PFSK-1 (cell line): ENCODE measurements at regions not wholly inside any gene's neighbourhood (a gene's known extent, or its start where the extent isn't known, plus 50 kb on each side); places are given as distances from the start of the nearest gene placed in this dataset.

Source experiments
- POLR2AphosphoS5 ChIP-seq: IDR thresholded peaks from 2 replicates; pipeline ENCODE4 v1.6.1; 2012; ENCODE audit warnings: low read depth, mild to moderate bottlenecking, control low read depth, low read length, moderate library complexity
- SIN3A ChIP-seq: IDR thresholded peaks from 2 replicates; pipeline ENCODE4 v1.6.1; 2012; ENCODE audit warnings: mild to moderate bottlenecking, low read length, moderate library complexity, borderline replicate concordance; ENCODE audit not compliant: insufficient read depth
- TAF1 ChIP-seq: IDR thresholded peaks from 2 replicates; pipeline ENCODE4 v1.6.1; 2012; ENCODE audit warnings: low read length, control low read depth, borderline replicate concordance; ENCODE audit not compliant: insufficient read depth

DNA sequence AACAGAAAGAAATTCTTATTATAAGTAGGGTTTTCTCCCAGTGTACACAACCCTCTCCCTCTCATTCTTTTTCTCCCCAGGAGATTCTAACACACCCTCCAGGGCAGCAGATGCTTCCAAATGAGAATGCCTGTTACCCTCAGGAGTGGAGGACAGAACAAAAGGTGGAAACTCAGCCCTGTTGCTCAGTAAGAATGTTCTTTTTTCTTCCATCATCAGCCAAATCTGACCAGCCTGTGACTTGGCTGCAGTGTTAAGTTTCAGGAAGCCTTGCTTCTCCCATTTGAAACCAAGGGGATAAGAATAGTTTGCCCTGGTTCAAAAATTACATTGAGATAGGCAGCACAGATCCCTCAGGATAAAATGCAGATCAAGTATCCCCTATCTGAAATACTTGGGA, 77.5 kb upstream of the EEPD1 start:
- TF ChIP-seq POLR2AphosphoS5 (no peak), TAF1 (no peak), SIN3A (no peak)
